ENCODE measurements at regions not wholly inside any gene's neighbourhood (a gene's known extent, or its start where the extent isn't known, plus 50 kb on each side); places are given as distances from the start of the nearest gene placed in this dataset.

DNA sequence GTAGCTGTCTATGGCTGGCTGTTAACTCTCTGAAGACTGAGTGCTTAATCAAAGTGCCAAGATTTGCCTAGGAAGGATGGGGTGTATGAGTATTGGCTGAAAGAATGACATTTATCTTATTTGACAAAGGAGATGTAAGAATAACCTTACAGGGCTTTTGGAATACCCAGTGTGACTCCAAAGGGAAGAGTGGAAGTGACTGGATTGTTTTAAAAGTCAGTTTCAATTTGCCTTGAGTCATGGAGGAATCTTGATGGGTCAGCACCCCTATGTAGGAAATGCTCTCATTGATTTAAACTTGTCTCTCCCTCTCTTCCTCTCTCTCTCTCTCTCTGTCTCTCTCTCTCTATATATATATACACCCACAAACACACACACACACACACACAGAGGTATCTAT, 118.4 kb upstream of the CLDN10 start:
- TF ChIP-seq, protein P1, sequence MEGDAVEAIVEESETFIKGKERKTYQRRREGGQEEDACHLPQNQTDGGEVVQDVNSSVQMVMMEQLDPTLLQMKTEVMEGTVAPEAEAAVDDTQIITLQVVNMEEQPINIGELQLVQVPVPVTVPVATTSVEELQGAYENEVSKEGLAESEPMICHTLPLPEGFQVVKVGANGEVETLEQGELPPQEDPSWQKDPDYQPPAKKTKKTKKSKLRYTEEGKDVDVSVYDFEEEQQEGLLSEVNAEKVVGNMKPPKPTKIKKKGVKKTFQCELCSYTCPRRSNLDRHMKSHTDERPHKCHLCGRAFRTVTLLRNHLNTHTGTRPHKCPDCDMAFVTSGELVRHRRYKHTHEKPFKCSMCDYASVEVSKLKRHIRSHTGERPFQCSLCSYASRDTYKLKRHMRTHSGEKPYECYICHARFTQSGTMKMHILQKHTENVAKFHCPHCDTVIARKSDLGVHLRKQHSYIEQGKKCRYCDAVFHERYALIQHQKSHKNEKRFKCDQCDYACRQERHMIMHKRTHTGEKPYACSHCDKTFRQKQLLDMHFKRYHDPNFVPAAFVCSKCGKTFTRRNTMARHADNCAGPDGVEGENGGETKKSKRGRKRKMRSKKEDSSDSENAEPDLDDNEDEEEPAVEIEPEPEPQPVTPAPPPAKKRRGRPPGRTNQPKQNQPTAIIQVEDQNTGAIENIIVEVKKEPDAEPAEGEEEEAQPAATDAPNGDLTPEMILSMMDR (IDR thresholded peaks at IDR 0.05 in 8 of 11, conservative IDR thresholded peaks at IDR 0.05 in 3 of 11) = no peak
- TF ChIP-seq POLR2A (IDR thresholded peaks at IDR 0.05) = no peak

Data from spleen (tissue), 7 donors.